C4-2B (cell line): ENCODE measurements at regions not wholly inside any gene's neighbourhood (a gene's known extent, or its start where the extent isn't known, plus 50 kb on each side); places are given as distances from the start of the nearest gene placed in this dataset.

Source experiments
- ZFX ChIP-seq: fragments of 450-650 bp; IDR thresholded peaks from 2 replicates; pipeline ENCODE4 v1.6.1; 2017
- TF ChIP-seq, protein P1 (sequence below): fragments of 450-650 bp; conservative IDR thresholded peaks from 2 replicates; pipeline ENCODE4 v1.5.1; 2017; ENCODE audit warnings: mild to moderate bottlenecking

DNA sequence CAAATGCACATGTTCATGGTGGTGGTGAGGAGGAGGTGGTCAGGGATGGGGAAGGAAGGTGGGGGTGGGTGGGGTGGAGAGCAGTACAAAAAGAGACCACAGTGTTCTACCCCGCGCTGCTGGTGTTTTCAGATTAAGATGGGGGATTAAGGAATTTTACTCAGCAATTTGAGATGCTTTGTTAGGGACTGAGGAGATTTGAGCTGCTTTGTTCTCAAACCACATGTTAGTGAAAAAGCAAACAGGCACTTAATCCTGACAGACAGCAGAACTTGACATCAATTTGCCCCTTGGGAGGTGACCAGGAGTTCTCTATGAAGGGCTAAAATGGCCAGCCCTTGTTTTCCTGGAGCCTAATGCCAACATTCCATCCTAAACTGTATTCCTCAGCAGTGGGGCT is 244.5 kb downstream of the MEIS1 start:
- TF ChIP-seq, protein P1, sequence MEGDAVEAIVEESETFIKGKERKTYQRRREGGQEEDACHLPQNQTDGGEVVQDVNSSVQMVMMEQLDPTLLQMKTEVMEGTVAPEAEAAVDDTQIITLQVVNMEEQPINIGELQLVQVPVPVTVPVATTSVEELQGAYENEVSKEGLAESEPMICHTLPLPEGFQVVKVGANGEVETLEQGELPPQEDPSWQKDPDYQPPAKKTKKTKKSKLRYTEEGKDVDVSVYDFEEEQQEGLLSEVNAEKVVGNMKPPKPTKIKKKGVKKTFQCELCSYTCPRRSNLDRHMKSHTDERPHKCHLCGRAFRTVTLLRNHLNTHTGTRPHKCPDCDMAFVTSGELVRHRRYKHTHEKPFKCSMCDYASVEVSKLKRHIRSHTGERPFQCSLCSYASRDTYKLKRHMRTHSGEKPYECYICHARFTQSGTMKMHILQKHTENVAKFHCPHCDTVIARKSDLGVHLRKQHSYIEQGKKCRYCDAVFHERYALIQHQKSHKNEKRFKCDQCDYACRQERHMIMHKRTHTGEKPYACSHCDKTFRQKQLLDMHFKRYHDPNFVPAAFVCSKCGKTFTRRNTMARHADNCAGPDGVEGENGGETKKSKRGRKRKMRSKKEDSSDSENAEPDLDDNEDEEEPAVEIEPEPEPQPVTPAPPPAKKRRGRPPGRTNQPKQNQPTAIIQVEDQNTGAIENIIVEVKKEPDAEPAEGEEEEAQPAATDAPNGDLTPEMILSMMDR: no peak
- TF ChIP-seq ZFX: no peak
